WERI-Rb-1 (cell line): ENCODE measurements at regions not wholly inside any gene's neighbourhood (a gene's known extent, or its start where the extent isn't known, plus 50 kb on each side); places are given as distances from the start of the nearest gene placed in this dataset.

Experiments used
- DNase-seq: peaks from one replicate; pipeline ENCODE4 v3.0.0-alpha.2; 2020
- H3K27ac ChIP-seq: fragments of 250-450 bp; sonication (Bioruptor Pico); 2 replicates; pipeline ENCODE4 v1.5.1; 2020; ENCODE audit warnings: mild to moderate bottlenecking, moderate library complexity
- H3K27me3 ChIP-seq: fragments of 250-450 bp; sonication (Bioruptor Pico); 2 replicates; pipeline ENCODE4 v1.5.1; 2021; ENCODE audit warnings: mild to moderate bottlenecking, low read depth, moderate library complexity; ENCODE audit not compliant: insufficient read depth, severe bottlenecking
- H3K36me3 ChIP-seq: fragments of 250-450 bp; sonication (Bioruptor Pico); 2 replicates; pipeline ENCODE4 v1.5.1; 2020; ENCODE audit warnings: mild to moderate bottlenecking, moderate library complexity
- H3K4me3 ChIP-seq: 2 replicates; pipeline ENCODE4 v1.5.1; 2011; ENCODE audit warnings: low read depth, mild to moderate bottlenecking, control low read depth, low read length
- H3K9me3 ChIP-seq: fragments of 250-450 bp; sonication (Bioruptor Pico); 2 replicates; pipeline ENCODE4 v1.5.1; 2021; ENCODE audit warnings: mild to moderate bottlenecking, moderate library complexity; ENCODE audit not compliant: severe bottlenecking
- TF ChIP-seq, protein P1 (sequence below): IDR thresholded peaks from 2 replicates; pipeline ENCODE4 v1.5.1; 2011; ENCODE audit warnings: low read depth, mild to moderate bottlenecking, control low read depth, inconsistent platforms, low read length

GRCh38 chr18:38635709-38636430 is 1070.3 kb upstream of the CELF4 start:
- Histone ChIP-seq H3K4me3 (no peak overlapping the region), H3K27ac (no peak overlapping the region), H3K9me3 (no peaks in the 10 kb centered on the region), H3K27me3 (no peaks in the 10 kb centered on the region), H3K36me3 (no peaks in the 10 kb centered on the region)
- TF ChIP-seq, protein P1, sequence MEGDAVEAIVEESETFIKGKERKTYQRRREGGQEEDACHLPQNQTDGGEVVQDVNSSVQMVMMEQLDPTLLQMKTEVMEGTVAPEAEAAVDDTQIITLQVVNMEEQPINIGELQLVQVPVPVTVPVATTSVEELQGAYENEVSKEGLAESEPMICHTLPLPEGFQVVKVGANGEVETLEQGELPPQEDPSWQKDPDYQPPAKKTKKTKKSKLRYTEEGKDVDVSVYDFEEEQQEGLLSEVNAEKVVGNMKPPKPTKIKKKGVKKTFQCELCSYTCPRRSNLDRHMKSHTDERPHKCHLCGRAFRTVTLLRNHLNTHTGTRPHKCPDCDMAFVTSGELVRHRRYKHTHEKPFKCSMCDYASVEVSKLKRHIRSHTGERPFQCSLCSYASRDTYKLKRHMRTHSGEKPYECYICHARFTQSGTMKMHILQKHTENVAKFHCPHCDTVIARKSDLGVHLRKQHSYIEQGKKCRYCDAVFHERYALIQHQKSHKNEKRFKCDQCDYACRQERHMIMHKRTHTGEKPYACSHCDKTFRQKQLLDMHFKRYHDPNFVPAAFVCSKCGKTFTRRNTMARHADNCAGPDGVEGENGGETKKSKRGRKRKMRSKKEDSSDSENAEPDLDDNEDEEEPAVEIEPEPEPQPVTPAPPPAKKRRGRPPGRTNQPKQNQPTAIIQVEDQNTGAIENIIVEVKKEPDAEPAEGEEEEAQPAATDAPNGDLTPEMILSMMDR = no peak
- DNase-seq = no peak

DNA sequence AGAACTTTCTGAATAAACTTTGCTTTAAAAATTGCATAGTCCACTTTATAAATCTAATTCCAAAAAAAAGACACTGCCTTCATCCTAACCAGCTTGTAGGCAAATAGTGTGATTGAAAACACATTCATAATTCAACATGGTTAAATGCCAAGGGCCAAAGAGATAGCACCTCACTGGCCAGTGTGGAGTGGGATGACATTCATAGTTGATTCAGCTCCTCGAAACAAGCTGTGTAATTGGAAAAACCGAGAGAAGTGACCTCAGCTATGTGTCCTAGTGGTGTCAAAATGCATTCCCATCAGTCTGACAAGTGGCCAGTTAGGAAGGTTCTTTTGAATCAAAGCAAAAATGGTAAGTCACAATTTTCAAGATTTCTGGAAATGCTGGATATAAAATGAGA is 1068.5 kb upstream of the CELF4 start:
- no peaks in the 10 kb centered on the region for H3K36me3 ChIP-seq
- H3K4me3 ChIP-seq = no peak overlapping the region
- H3K27me3 ChIP-seq = no peaks in the 10 kb centered on the region
- no peak for DNase-seq
- TF ChIP-seq, protein P1 = no peak
- no peak overlapping the region for H3K27ac ChIP-seq
- no peaks in the 10 kb centered on the region for H3K9me3 ChIP-seq

DNA sequence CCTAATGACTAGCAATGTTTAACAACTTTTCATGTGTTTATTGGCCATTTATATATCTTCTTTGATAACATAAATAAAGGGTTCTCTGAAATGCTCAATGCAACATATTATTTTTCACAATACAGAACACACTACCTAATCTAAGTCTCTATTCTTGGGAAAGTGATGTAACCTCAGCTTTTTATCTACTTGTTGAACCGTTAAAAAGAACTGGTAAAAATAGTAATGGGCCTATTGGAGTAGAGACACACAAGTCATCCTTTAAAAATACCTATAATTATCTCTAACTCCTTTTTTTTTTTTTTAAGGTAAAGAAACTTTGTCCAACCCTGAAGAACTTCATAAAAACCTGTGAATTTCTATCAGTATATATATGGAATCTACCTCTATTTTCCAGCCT is 1067.7 kb upstream of the CELF4 start:
- TF ChIP-seq, protein P1 = no peak
- no peaks in the 10 kb centered on the region for H3K36me3 ChIP-seq

DNA sequence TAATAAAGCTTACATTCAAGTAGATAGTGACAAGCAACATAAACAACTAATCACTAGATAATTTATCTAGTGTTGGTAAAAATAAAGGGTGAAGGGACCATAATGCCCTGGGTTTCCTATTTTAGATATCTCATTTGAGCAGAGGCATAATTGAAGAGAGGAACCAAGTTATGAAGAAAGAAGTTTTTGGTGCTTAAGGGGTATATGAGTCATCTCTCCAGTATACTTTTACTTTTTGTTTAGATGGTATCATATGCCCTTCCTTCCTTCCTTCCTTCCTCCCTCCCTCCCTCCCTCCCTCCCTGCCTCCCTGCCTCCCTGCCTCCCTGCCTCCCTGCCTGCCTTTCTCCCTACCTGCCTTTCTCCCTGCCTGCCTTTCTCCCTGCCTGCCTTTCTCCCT is 1053.5 kb upstream of the CELF4 start:
- no peaks in the 10 kb centered on the region for H3K9me3 ChIP-seq
- H3K36me3 ChIP-seq = no peaks in the 10 kb centered on the region
- TF ChIP-seq, protein P1 = no peak
- no peak overlapping the region for H3K4me3 ChIP-seq
- no peak overlapping the region for H3K27ac ChIP-seq
- DNase-seq = no peak
- no peaks in the 10 kb centered on the region for H3K27me3 ChIP-seq

More for the DNA sequence above, 1067.7 kb upstream of the CELF4 start:
- no peak for DNase-seq
- no peak overlapping the region for H3K4me3 ChIP-seq
- no peaks in the 10 kb centered on the region for H3K27me3 ChIP-seq
- H3K27ac ChIP-seq = no peak overlapping the region
- H3K9me3 ChIP-seq = no peaks in the 10 kb centered on the region

- TF ChIP-seq, protein P1 = no peak
- Histone ChIP-seq H3K27me3 (no peaks in the 10 kb centered on the region), H3K4me3 (no peak overlapping the region), H3K36me3 (no peaks in the 10 kb centered on the region), H3K27ac (no peak overlapping the region), H3K9me3 (no peaks in the 10 kb centered on the region)
- DNase-seq = no peak
These were observed 1050.7 kb upstream of the CELF4 start for GRCh38 chr18:38616306-38616705.

DNA sequence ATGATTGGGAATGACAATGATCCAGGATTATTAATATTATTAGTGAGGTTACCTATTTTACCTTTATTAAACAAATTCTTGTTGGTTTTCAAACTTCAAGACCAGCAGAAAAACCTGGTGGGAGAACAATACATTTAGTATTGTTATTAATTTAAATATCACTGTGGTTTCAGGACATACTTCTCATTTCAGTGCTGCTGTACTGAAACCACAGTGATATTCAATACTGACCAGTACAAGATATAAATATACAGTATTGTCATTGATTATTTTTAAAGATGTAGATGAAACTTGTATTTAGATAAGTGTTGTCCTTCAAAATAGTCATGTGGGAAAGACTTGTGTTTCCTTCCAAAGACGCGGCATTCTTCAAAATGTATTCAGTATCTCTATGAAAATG is 1047.3 kb upstream of the CELF4 start:
- TF ChIP-seq, protein P1 = no peak
- Histone ChIP-seq H3K9me3 (no peaks in the 10 kb centered on the region), H3K4me3 (no peak overlapping the region), H3K27me3 (no peaks in the 10 kb centered on the region), H3K27ac (no peak overlapping the region), H3K36me3 (no peaks in the 10 kb centered on the region)
- DNase-seq = no peak
